HCT116 (cell line): ENCODE measurements at regions not wholly inside any gene's neighbourhood (a gene's known extent, or its start where the extent isn't known, plus 50 kb on each side); places are given as distances from the start of the nearest gene placed in this dataset.

Source experiments
- ATAC-seq: fragments of 200-7000 bp; cut with Tn5 transposase; 2 replicates; pipeline ENCODE4 v1.9.1; 2020; ENCODE audit warnings: mild to moderate bottlenecking, moderate library complexity
- BruUV-seq: library from RNA; stranded (reverse); fragments of 400-500 nt; replicated peaks from 2 replicates; lab custom pipeline; 2021; lab: Mats Ljungman, UMichigan
- CTCF ChIA-PET: fragments of 300-600 bp; sonication (Branson Sonifier 250); formaldehyde crosslinking; loops from one replicate; lab custom pipeline; 2021; ENCODE audit warnings: antibody characterized with exemption; lab: Charles Lee
- POLR2A ChIA-PET: fragments of 300-600, 350-600 bp; sonication (Branson Sonifier 250); formaldehyde crosslinking; loops from one replicate; lab custom pipeline; 2021; ENCODE audit warnings: antibody characterized with exemption; lab: Charles Lee
- RAD21 ChIA-PET, 2 experiments: fragments of 300-600 bp; sonication (Branson Sonifier 250); formaldehyde crosslinking; loops; one replicate each; lab custom pipeline; 2023; ENCODE audit warnings: low total read pairs in 2 of 2; ENCODE audit not compliant: uncharacterized antibody in 2 of 2, unreplicated experiment in 2 of 2, low non-redundant PET in 1 of 2; lab: Charles Lee
- DNase-seq: peaks from one replicate; pipeline ENCODE4 v3.0.0-alpha.2; 2010; ENCODE audit warnings: low read depth, low spot score
- H2AFZ ChIP-seq: fragments of 200-600 bp; shearing (Covaris generic), sonication (generic); 2 replicates; pipeline ENCODE4 v1.6.1; 2017; ENCODE audit warnings: low read depth, mixed run types, mixed read lengths, antibody characterized with exemption, low read length; ENCODE audit not compliant: poor library complexity, severe bottlenecking
- H3K27ac ChIP-seq: 2 replicates; pipeline ENCODE4 v1.5.1; 2012; ENCODE audit warnings: low read depth, low read length
- H3K27me3 ChIP-seq: fragments of 200-600 bp; sonication (generic); 2 replicates; pipeline ENCODE4 v1.6.1; 2016; ENCODE audit warnings: mixed run types, low read length, mixed read lengths; ENCODE audit not compliant: insufficient read depth
- H3K36me3 ChIP-seq, 2 experiments: fragments of 200-500 bp in 1 of 2; fragments of 200-600 bp in 1 of 2; sonication (Bioruptor generic) in 1 of 2; sonication (generic) in 1 of 2; 2 replicates each; pipeline versions ENCODE4 v1.5.1 to v1.6.1; 2014 to 2016; ENCODE audit warnings: low read length in 2 of 2, inconsistent platforms in 1 of 2, mixed read lengths in 1 of 2, mixed run types in 1 of 2; ENCODE audit not compliant: insufficient read depth in 2 of 2, control insufficient read depth in 1 of 2
- H3K4me1 ChIP-seq, 2 experiments: fragments of 200-600 bp in 1 of 2; sonication (generic) in 1 of 2; 2 replicates each; pipeline versions ENCODE4 v1.5.1 to v1.6.1; 2012 to 2017; ENCODE audit warnings: low read length in 2 of 2, inconsistent platforms in 1 of 2, mild to moderate bottlenecking in 1 of 2, mixed read lengths in 1 of 2, mixed run types in 1 of 2, moderate library complexity in 1 of 2; ENCODE audit not compliant: insufficient read depth in 2 of 2, control insufficient read depth in 1 of 2
- H3K4me2 ChIP-seq: fragments of 200-600 bp; sonication (generic); 2 replicates; pipeline ENCODE4 v1.6.1; 2017; ENCODE audit warnings: mixed run types, low read length, mixed read lengths
- H3K4me3 ChIP-seq, 2 experiments: fragments of 200-600 bp in 1 of 2; sonication (generic) in 1 of 2; replicated peaks in 1 of 2; 2 replicates each; pipeline ENCODE4 v1.5.1; 2011 to 2016; ENCODE audit warnings: low read length in 2 of 2, control low read depth in 1 of 2, low read depth in 1 of 2, mild to moderate bottlenecking in 1 of 2, mixed read lengths in 1 of 2, mixed run types in 1 of 2
- H3K79me2 ChIP-seq: fragments of 200-600 bp; sonication (generic); 2 replicates; pipeline ENCODE4 v1.6.1; 2017; ENCODE audit warnings: mild to moderate bottlenecking, mixed run types, low read length, moderate library complexity, mixed read lengths; ENCODE audit not compliant: insufficient read depth
- H3K9ac ChIP-seq: fragments of 200-600 bp; sonication (generic); 2 replicates; pipeline ENCODE4 v1.6.1; 2016; ENCODE audit warnings: low read length, mixed read lengths
- H3K9me2 ChIP-seq: fragments of 200-600 bp; sonication (generic), shearing (Covaris generic); 2 replicates; pipeline ENCODE4 v1.6.1; 2017; ENCODE audit warnings: mixed run types, mild to moderate bottlenecking, moderate library complexity; ENCODE audit not compliant: insufficient read depth
- H3K9me3 ChIP-seq, 2 experiments: fragments of 200-500 bp in 1 of 2; fragments of 200-600 bp in 1 of 2; sonication (Bioruptor generic) in 1 of 2; sonication (generic) in 1 of 2; 2 replicates each; pipeline ENCODE4 v1.6.1; 2014 to 2017; ENCODE audit warnings: low read length in 2 of 2, mixed read lengths in 2 of 2, inconsistent platforms in 1 of 2, low read depth in 1 of 2, mild to moderate bottlenecking in 1 of 2, mixed run types in 1 of 2, moderate library complexity in 1 of 2; ENCODE audit not compliant: control insufficient read depth in 1 of 2, insufficient read depth in 1 of 2
- H4K20me1 ChIP-seq: fragments of 200-600 bp; sonication (generic), shearing (Covaris generic); 2 replicates; pipeline ENCODE4 v1.6.1; 2017; ENCODE audit warnings: mixed run types, mild to moderate bottlenecking, moderate library complexity; ENCODE audit not compliant: insufficient read depth
- ATF3 ChIP-seq: IDR thresholded peaks from 2 replicates; pipeline ENCODE4 v1.6.1; 2012
- CEBPB ChIP-seq: IDR thresholded peaks from 2 replicates; pipeline ENCODE4 v1.6.1; 2012; ENCODE audit warnings: low read depth
- EGR1 ChIP-seq: IDR thresholded peaks from 2 replicates; pipeline ENCODE4 v1.6.1; 2012; ENCODE audit warnings: low read depth
- ELF1 ChIP-seq: IDR thresholded peaks from 2 replicates; pipeline ENCODE4 v1.6.1; 2012; ENCODE audit warnings: low read depth, borderline replicate concordance
- EZH2 ChIP-seq: fragments of 200-600 bp; sonication (generic); IDR thresholded peaks from 2 replicates; pipeline ENCODE4 v1.6.1; 2017; ENCODE audit warnings: antibody characterized with exemption, mixed run types
- EZH2phosphoT487 ChIP-seq: fragments of 200-600 bp; IDR thresholded peaks from 2 replicates; pipeline ENCODE4 v1.6.1; 2018; ENCODE audit warnings: antibody characterized with exemption, borderline replicate concordance
- FOSL1 ChIP-seq: IDR thresholded peaks from 2 replicates; pipeline ENCODE4 v1.6.1; 2012; ENCODE audit warnings: low read depth
- JUND ChIP-seq: IDR thresholded peaks from 2 replicates; pipeline ENCODE4 v1.6.1; 2012
- POLR2A ChIP-seq: IDR thresholded peaks from 2 replicates; pipeline ENCODE4 v1.7.0; 2011; ENCODE audit warnings: borderline replicate concordance; ENCODE audit not compliant: insufficient read depth, insufficient read length; ENCODE audit errors: extremely low read depth
- POLR2AphosphoS5 ChIP-seq: IDR thresholded peaks from 2 replicates; pipeline ENCODE4 v1.6.1; 2011; ENCODE audit warnings: mild to moderate bottlenecking, low read depth, low read length, moderate library complexity
- RAD21 ChIP-seq: IDR thresholded peaks from 2 replicates; pipeline ENCODE4 v1.6.1; 2012; ENCODE audit warnings: low read depth, mild to moderate bottlenecking
- REST ChIP-seq: IDR thresholded peaks from 2 replicates; pipeline ENCODE4 v1.6.1; 2012; ENCODE audit warnings: low read depth
- SIN3A ChIP-seq: IDR thresholded peaks from 2 replicates; pipeline ENCODE4 v1.6.1; 2012; ENCODE audit warnings: low read depth
- YY1 ChIP-seq: IDR thresholded peaks from 2 replicates; pipeline ENCODE4 v1.6.1; 2011; ENCODE audit warnings: low read length, low read depth, moderate library complexity, mild to moderate bottlenecking; ENCODE audit not compliant: insufficient replicate concordance; ENCODE audit errors: extremely low read depth
- ZFX ChIP-seq: fragments of 450-650 bp; IDR thresholded peaks from 2 replicates; pipeline ENCODE4 v1.6.1; 2017
- intact Hi-C: fragments of 100-400 bp; cut with micrococcal nuclease; formaldehyde crosslinking; loops from 2 replicates; pipeline ENCODE4 v1.10.0; 2022
- TF ChIP-seq, protein P1 (sequence below): IDR thresholded peaks from 2 replicates; pipeline ENCODE4 v1.6.1; 2011; ENCODE audit warnings: mild to moderate bottlenecking, low read length, moderate library complexity; ENCODE audit not compliant: insufficient replicate concordance; ENCODE audit errors: extremely low read depth

DNA sequence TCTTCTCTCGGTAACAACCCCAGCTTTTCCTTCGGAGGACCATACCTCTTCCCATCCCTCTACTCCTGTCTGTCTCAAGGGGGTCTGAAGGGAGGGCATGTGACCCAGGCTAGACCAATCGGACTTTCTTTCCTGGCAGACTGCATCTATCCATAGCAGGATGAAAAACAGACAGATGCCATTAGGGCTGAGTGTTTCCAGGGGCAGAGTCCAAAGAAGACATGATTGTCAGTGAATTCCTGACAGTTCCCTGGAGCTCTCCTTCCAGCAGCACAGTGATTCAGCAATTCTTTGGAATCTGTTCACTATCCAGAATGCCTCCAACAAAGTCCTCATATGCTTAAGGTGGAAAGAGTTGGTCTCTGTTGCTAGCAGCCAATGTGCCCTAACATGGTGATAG lies 189.8 kb downstream of the KCTD12 start:
- Histone ChIP-seq H3K4me2 (no peak overlapping the region), H3K9me3 (no peaks in the 10 kb centered on the region), H3K36me3 (no peaks in the 10 kb centered on the region), H3K4me3 (no peak overlapping the region), H4K20me1 (no peaks in the 10 kb centered on the region), H3K27ac (no peak overlapping the region), H3K79me2 (no peaks in the 10 kb centered on the region), H3K9me2 (no peaks in the 10 kb centered on the region), H2AFZ (no peak overlapping the region), H3K4me1 (no peaks in the 10 kb centered on the region), H3K9ac (no peak overlapping the region), H3K27me3 (no peaks in the 10 kb centered on the region)
- CTCF ChIA-PET: no interaction called here
- no TSS peak for BruUV-seq
- no peak for ATAC-seq
- no peak for DNase-seq
- POLR2A ChIA-PET: no interaction called here
- TF ChIP-seq EGR1 (no peak), POLR2A (no peak), ATF3 (no peak), FOSL1 (no peak), RAD21 (no peak), SIN3A (no peak), REST (no peak), ELF1 (no peak), POLR2AphosphoS5 (no peak), JUND (no peak), CEBPB (no peak), ZFX (no peak), EZH2phosphoT487 (no peak), EZH2 (no peak), YY1 (no peak)
- TF ChIP-seq, protein P1, sequence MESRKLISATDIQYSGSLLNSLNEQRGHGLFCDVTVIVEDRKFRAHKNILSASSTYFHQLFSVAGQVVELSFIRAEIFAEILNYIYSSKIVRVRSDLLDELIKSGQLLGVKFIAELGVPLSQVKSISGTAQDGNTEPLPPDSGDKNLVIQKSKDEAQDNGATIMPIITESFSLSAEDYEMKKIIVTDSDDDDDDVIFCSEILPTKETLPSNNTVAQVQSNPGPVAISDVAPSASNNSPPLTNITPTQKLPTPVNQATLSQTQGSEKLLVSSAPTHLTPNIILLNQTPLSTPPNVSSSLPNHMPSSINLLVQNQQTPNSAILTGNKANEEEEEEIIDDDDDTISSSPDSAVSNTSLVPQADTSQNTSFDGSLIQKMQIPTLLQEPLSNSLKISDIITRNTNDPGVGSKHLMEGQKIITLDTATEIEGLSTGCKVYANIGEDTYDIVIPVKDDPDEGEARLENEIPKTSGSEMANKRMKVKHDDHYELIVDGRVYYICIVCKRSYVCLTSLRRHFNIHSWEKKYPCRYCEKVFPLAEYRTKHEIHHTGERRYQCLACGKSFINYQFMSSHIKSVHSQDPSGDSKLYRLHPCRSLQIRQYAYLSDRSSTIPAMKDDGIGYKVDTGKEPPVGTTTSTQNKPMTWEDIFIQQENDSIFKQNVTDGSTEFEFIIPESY: no peak
- RAD21 ChIA-PET: no interaction called here
- intact Hi-C loops: no loop called here
